ENCODE measurements at regions not wholly inside any gene's neighbourhood (a gene's known extent, or its start where the extent isn't known, plus 50 kb on each side); places are given as distances from the start of the nearest gene placed in this dataset.

DNA sequence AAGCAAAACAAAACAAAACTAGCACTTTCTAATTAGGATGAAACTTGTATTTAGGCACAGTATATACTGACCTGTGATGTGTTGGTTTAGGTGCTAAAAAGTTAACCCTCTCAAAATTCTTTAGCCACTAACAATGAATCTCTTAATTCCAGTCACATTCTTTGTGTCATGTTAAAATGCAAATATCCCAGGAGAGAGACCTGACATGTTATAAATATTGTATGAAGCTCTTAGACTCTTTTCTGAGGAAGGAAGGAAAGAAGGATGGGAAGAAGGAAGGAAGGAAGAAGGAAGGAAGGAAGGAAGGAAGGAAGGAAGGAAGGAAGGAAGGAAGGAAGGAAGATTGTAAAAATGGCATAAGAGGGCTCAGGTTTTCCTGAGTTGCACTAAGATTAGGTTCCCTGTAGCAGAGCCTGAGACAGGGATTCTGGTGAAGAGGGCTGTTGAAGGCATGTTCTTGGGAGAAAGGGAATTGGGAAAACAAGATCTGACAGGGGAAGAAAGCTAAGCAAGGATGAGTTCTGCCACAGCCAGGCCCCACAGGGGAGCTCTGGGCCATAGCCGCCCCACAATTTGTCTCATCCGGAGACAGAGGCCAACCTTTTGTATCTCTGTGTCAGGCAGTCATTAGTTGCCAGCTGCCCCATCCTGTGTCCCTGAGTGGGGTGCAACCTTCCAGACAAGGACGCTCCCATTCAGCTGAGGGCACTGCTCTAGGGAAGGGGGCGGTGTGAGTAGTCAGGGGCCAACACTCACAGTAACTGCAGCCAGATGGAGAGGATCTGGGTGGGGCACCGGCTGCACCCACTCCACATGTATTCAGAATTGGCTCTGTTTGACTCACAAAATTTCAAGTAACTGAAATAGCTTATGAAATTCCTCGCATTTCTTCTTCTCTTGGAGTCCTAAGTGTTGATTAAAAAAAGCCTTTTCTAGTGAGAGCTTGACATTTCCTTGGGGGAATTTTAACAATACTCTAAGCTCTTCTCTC, 189.3 kb upstream of the ARG1 start:
- DNase-seq = no peak

DNA sequence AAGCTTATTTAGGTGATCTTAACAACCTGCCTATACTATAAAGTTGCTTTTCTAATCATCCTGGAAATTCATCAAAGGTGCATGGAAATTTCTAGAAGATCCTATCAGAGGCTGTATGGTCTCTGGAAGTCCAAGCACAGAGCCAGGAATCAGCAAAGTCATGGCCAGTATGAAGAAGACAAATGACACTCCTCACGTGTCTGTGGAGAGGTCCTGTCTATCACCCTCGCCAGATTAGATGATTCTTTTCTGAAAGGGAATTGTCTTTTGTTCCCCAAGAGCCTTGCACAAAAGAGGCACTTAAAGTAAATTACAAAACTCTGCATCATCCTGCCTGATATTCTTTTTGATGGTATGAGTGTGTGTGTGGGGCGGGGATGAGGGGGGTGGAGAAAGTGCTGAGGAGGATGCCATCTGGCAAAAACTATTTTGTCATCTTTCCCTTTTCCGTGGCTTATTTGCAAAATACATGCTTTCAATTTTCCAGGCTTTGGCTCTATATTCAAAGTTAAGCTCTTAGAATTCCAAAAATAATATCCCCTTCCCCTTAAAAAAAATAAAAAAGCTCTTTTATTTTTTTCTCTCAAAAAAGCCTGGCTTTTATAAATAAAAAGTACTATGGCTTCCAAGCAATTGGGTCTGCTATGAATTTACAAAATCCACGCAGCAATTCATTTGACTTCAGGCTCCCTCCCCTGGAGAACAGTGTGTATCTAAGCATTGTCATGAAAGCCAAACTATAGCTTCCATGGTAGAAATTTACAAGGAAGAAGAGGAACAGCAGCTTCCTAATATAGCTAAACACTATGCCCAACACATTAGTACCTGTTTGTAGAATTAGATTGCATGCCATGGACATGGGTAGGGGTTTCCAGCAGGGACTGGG, 185.2 kb upstream of the ARG1 start:
- DNase-seq = no peak

DNA sequence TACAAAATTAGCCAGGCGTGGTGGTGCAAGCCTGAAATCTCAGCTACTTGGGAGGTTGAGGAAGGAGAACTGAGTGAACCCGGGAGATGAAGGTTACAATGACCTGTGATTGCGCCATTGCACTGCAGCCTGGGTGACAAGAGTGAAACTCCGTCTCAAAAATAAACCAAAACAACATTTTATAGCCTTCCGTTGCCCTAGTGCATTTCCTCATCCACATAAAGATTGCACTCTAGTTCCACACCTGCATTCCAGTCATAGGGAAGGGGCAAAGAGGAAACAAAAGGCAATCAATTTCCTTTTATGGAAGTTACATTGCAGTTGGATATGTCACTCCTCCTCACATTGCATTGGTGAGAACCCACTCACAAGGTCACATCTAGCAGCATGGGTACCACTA, 182.7 kb upstream of the ARG1 start:
- DNase-seq = no peak

DNA sequence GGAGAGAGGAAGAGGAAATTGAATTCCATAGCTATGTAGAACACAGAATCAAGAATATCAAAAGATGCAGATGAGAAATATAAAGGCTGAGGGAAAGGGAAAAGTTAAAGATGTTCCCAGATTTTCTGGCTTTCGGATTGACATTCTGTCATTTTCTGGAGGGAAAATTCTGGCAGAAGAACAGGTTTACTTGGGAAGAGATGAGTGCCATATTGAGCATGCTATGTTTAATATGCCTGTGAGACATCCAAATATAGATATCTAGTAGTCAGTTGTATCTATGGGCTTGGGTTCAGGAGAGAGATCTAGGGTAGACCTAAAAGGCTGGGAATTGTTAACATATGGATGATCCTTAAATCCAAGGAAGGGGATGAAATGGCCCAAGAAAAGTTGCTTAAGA, 181.9 kb upstream of the ARG1 start:
- DNase-seq = no peak

DNA sequence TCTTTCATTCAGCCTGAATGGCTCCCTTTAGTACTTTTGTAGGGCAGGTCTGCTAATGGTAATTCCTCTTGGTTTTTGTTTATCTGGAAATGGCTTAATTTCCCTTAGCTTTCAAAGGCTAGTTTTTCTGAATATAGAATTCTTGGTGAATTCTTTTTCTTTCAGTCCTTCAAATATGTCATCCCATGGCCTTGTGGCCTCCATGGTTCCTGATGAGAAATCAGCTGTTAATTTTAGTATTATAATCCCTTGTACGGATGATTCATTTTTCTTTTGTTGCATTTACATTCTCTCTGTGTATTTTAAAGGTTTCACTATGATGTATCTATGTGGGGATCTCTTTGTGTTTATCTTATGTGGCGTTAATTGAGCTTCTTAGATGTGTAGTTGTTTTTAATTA, 179.6 kb upstream of the ARG1 start:
- DNase-seq = no peak

DNA sequence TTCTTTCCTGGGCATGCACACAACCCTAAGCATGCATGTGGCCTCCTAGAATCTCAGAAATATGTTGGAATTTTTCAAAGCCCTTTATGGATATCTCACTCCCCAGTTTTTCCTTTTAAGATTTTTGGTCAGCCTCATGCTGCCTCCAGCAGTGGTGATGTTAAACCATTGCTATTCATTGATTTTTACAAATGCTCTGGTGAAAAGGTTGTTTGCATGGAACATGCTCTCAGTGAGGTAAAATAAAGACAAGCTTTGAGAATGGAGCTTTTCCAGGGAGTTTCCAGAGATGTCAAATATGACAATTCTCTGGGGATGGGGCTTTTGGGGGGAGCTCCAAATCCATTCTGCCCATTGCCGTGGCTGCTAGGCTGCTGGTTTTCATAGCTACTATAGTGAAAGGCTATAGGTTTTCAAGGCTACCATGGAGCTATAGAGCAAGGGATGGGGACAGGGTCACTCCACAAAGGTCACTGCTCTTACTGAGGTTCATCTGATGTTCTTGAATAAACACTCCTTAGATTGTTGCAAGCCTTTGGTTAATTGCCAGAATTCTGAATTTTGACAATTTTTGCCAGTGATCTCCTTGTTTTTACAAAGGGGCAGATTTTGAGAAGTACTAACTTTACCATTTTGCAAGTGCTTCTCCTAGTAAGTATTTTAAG, 178.1 kb upstream of the ARG1 start:
- DNase-seq = no peak

DNA sequence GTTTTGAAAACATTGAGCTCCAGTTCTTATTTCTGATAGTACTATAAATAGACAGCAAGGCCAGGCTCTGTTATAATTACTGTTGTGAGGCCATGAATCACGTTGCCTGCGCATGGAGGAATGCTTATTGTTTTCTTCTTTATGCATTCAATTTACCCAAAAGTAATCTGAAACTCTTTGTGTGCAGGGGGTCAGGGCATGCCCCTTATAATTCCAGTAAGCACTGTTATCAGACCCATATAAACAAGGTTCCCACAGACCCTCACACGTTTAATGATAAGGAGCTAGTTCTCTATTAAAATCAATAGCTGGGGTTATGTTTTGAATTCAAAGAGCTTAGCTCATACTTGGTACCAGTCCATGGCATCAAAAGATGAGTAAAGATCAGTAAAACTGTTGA, 174.8 kb upstream of the ARG1 start:
- no peak for DNase-seq

DNA sequence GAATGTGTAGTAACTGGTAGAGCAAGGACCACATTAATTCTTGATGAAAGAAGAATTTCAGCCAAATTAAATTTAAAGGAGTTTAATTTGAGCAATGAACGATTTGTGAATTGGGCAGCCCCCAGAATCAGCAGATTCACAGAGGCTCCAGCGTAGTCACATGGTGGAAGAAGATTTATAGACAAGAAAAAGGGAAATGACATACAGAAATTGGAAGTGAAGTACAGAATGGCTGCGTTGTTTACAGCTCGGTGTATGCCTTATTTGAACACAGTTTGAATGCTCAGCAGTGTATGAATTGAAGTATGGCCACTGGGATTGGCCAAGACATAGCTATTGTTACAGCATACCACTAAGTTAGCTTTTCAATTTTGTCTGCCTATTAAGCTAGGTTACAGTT, 173.6 kb upstream of the ARG1 start:
- peak in 1 of 2 donors; percentile 32 for DNase-seq

DNA sequence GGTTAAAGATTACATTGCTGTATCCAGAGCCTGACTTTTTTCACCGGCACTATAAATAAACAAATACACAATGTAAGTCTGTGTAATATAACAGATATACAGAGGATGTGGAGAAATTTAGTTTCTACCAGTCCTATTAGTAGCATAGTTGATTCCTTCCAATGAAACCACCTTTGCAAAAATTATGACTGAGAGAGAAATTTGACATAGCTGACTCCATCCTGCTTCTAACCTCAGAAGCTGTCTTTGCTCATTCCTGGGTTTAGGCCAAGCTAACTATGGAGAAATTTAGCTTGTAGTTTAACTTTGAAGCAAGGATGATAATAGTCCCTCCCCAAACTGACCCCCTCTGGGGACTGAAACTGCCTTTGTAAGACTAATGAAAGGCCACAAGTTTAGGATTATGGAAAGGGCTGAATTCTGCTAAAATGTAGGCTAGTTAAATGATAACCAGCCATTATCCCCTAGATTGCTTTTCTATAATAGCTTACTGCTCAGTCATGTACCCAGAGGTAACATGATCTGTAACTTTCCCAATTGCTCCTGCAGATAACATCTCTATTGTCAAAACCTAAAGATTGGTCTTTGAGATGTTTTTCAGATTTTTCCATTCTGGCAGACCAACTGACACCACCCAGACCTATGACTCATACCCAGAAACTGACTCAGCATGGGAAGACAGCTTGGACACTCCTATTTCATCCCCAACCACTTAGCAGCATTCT, 172.8 kb upstream of the ARG1 start:
- DNase-seq = no peak

DNA sequence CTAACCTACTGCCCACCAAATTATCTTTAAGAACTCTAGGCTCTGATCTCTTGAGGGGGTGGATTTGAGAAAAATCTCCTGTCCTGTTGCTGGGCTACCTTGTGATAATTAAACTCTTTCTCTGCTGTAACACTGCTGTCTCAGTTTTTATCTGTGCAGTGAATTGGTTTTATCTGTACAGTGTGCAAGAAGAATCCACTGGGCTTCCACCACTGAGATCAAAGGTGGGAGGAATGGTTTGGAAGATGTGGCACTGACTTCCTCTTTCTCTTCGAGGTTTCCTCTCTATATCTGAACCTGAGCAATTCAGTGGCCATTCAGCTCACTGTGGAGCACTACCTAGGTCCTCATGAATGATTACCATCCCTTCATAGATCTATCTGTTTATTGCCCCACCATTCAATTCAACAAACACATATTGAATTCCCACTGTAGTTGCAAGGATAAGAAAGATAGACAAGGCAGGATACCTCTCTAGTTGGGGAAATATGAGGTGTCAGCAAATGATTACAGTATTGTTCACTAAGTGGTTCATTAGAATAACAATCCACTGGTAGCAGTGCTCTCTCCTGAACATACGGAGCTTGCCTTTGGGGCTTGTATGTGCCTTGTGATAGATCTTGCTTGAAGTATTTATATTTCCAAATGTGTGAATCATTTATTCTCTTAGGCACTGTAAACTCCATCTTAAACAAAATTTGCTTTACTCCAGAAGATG, 172.1 kb upstream of the ARG1 start:
- DNase-seq = no peak

DNA sequence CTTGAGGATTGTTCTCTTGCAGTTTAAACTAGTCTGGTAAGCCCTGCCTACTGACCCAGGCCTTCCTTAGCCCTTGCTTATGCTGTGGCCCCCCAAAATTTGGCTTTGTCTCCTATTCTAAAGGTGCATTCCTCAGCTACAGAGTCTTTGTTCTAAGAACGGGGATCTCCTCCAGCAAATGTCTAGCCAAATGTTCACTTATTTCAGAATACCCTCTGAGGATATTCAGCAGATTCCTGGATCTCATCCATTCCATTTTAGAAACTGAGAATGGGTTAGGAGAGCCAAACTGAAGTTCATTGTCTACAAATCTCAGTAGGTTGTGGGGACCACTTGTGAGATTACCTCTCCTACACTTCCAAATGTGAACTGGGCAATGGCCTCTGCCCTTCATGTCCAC, 164.2 kb upstream of the ARG1 start:
- no peak for DNase-seq

DNA sequence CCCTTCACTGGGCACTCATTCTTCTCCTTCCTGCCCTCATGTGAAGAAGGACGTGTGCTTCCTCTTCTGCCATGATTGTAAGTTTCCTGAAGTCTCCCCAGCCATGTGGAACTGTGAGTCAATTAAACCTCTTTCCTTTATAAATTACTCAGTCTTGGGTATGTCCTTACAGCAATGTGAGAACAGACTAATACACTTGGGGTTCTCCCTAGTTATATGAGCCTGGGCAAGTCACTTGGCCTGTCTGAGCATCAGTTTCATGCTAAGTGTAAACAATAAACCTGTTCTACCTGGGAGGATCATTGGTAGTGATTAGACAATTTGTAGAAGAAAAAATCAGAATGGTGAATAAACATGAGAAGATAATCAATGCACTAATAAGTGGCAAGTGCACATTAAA, 162.2 kb upstream of the ARG1 start:
- DNase-seq = no peak

DNA sequence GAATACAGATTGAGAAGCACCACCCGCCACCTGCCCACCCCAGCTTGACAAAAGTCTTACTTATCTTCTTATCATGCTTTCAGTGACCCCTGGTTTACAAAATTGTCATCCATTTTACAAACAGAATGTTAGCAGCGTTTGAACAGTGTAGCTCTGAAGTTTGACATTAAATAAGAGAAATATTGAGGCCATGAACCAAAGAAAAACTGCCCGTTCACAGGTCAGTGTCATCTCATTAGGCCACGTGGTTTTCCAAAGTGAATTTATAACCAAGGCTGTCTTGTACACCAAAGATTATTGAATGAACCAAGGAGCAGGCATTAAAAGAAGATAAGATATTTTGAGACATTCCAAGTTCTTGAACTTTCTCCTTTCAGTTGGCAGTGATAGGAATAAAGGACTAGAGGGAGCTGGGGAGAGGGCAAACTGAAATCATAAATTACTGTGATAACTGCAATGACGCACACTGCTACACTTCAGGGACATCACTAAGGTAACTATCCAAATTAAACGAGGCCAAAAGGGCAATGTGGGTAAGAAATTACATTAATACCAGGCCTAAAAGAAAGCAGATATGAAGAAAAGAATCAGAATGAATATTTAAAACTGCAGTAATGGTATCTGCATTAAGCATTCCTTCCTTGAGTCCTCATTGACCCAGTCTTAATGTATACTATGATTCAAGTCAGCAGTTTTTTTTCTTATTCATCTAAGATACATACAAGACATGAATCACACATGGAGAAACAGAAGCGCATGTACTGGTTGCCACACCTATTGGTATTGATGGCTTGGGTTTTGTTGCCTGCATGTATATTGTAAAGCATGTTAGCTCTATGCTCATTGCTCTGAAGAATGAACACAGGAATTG, 159.8 kb upstream of the ARG1 start:
- DNase-seq = no peak

DNA sequence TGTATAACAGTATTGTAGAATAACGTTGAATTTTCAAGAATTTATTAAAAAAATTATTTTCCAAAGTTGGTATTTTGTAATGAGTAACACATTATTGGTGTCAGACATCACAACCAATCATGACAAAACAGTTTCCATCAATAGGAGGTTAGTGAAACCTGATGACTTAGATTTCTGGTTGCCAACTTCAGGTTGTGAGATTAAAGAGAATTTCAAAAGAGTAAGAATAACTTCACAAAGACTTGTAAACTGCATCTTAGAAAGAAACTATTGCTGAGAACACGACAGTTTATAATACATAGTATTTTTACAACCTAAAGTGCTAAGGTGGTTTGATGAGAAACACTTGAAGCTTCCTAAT, 159.2 kb upstream of the ARG1 start:
- no peak for DNase-seq

DNA sequence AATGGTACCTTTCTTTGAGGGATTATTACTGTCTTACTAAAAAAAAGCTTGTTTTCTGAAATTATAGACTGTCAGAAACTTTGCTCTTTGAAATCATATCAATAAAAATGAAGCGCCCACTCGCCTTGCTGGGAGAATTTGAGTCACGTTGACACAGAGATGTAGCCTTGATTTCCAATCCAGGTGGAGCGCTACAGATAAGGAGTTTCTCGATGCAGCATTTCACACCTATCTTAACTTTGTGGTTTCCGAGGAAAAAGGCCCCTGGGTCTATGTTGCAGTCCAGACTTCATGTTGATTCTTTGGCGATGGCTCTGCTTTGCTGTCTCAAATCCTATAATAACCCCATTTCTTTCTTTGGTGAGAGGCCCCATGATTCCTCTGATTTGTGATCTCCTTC, 158.1 kb upstream of the ARG1 start:
- no peak for DNase-seq

DNA sequence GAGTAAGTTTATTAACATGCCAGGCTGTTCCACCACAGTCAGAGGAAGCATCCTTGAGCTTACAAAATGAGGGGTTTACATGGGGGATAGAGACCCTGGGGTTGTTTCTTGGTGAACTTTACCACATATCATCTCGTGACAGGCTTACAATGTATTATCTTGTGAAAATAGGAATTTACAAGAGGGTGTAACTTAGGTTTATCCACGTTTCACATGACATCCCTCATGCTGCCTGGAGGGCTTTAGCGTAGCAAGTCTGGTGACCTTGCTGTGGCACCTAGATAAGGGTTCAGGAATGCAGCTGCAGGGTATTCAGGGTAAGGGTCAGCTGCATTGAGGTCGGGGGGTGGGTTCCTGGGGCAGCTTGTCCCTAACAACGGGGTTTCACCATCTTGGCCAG, 154.6 kb upstream of the ARG1 start:
- no peak for DNase-seq

DNA sequence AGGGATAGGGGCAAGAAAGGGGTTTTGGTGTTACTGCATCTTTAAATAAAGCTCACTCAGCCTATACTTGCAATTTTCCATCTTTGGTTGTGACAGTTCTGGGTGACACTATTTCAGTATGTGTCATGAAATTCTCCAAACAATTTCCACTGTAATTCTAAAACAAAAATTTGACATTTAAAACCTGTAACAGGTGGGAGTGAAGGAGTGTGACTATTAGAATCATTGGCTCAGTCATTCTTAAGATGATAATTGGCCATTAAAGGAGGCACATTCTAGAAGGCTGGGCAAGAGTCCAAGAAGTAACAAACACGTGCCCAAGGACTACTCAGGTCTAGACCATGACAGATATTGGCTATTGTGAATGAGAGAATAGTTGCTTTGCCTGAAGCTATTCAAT, 153.3 kb upstream of the ARG1 start:
- no peak for DNase-seq

DNA sequence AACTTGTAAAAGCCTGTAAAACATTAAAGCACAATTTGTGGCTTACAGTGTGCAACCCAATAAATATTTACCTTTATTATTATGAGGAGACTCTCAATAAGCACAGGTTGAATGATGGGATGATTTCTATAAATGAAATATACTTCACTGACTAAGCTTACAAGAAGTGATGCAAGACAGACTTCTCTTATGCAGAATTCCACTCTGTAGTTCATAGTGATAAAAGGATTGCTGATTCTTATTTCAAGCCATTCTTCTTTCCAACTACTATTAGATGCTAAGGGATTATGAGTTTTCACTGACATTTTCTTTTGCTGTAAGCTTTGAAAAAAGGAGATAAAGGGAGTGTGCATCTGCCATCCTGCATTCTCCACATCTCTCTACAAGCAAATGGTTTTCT, 149.0 kb upstream of the ARG1 start:
- no peak for DNase-seq

DNA sequence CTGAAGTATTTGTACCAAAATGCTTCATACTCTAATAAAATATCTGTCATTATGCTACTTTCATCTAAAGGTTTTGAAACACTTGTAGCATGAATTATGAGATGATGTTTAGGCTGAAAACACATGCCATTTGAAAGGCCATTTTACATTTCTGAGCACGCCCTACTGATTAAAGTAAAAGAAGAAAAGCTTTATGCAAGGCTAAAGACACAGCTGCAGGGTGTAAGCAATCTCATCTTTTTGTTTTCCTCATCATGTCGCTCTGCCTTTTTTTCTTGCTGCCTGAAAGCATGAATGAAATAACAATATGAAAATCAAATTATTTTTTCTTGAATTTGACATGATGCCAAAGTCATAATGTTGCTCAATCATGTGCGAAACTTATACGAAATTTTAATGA, 148.6 kb upstream of the ARG1 start:
- no peak for DNase-seq

DNA sequence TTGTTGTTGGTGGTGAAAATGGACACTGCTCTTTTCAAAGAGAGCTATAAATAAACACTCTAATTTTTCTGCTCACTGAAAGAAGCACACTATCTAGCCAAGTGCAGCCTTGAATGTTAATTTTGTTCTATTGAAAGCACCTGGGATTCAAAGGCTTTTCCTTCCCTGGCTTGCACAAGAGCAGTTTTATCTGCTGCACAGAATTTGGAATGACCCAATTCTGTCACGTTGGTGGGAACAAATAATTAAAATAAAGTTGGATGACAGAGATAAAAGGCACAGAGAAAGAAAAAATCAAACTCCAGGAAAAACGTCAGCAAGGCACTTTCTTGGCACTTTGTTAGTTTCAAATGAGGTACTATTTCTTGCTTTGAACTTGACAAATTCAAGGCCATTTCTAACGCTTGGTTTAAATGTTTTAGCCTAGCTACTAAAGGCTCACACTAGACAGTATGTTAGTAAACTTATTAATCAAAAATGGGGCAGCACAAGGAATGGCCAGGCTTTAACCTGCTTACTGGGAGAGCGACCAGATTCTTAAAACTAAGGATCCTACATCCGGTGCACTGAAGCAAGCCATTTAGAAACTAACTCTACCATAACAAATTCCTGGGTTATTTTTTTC, 145.5 kb upstream of the ARG1 start:
- no peak for DNase-seq

DNA sequence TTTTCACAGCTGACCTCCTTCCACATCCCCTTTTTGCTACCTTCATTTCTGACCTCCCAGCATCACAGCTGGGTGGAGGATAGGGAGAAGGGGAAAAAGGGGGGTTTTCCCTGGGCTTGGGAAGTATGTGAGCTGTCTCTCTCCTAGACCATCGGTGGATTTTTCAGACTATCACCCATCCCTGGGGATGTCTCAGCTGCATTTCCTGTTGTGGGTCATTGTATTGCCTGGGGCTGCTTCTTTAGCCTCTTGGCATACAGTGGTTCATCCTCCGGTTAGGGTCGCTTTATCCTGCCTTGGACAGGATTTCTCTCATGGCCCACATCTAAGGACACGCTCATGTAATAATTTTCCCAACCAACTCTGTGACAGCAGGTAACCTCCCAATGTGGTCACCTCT, 142.5 kb upstream of the ARG1 start:
- no peak for DNase-seq

Data from bone marrow (tissue), 2 donors.